ENCODE measurements at regions not wholly inside any gene's neighbourhood (a gene's known extent, or its start where the extent isn't known, plus 50 kb on each side); places are given as distances from the start of the nearest gene placed in this dataset.

DNA sequence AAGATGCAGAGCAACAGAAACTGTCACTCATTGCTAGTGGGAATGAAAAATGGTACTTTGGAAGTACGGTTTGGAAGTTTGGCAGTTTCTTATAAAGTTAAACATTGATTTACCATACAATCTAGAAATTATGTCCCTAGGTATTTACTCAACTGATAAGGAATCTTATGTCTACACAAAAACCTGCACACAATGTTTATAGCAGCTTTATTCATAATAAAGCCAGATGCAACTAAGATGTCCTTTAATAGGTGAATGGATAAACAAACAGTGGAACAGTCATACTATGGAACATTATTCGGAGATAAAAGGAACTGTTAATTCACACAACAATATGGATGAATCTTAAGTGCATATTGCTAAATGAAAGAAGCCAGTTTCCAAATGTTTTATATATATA lies 96.2 kb upstream of the SIRPA start:
- H3K27me3 ChIP-seq (replicated peaks in 1 of 2; ENCODE audit: control insufficient read depth in 2 of 2, insufficient read depth in 2 of 2, low read length in 1 of 2) = peaks cover 0 to 2% of the 10 kb centered on the region in 2 experiments; a peak in 2 of 4 replicates
- ATAC-seq = no peak
- SMC1A ChIA-PET (ENCODE audit: uncharacterized antibody, unreplicated experiment) = interaction anchor here (1.2 kb wide), 1 partner anchor 34 kb away, joined by 3 read pairs; no protein-coding TSS in a partner anchor
- BruUV-seq (replicated peaks) = no TSS peak
- intact Hi-C loops (cut with micrococcal nuclease; ENCODE audit: unreplicated experiment) (no loop called here), in situ Hi-C loops (cut with MboI) (no loop called here)
- RAD21 ChIA-PET (ENCODE audit: unreplicated experiment) = no interaction called here
- no peak overlapping the region for H2AFZ ChIP-seq (ENCODE audit: control insufficient read depth, low read depth, low read length)
- CTCF ChIA-PET = interaction anchor here (1.4 kb wide), 1 partner anchor 35 kb away, joined by 12 read pairs; no protein-coding TSS in a partner anchor
- no peaks in the 10 kb centered on the region for H3K9me3 ChIP-seq (replicated peaks; ENCODE audit: control insufficient read depth, insufficient read depth, low read length)
- no peaks in the 10 kb centered on the region for H4K20me1 ChIP-seq (ENCODE audit: control insufficient read depth, insufficient read depth)
- POLR2A ChIA-PET = no interaction called here
- H3K27ac ChIP-seq (ENCODE audit: control insufficient read depth, insufficient read depth) = no peak overlapping the region
- no peak for DNase-seq (ENCODE audit: low read depth, low spot score)
- H3K4me1 ChIP-seq (ENCODE audit: control insufficient read depth, insufficient read depth, low read length) = peaks cover 13% of the 10 kb centered on the region
- no peak for FAIRE-seq
- WGBS (ENCODE audit: insufficient coverage, insufficient replicate concordance, low lambda C conversion rate, missing lambda C conversion rate) = 58% methylated on average over 2 of the region's 2 CpGs
- H3K4me2 ChIP-seq (ENCODE audit: control insufficient read depth, insufficient read depth) = no peak overlapping the region
- H3K4me3 ChIP-seq = no peak overlapping the region
- no peak for TF ChIP-seq SRF (IDR thresholded peaks at IDR 0.05; ENCODE audit: low read depth in 2 of 2, low read length in 2 of 2)
- TF ChIP-seq TAF1 (IDR thresholded peaks at IDR 0.05; ENCODE audit: borderline replicate concordance, low read depth, low read length) = no peak
- no peak for TF ChIP-seq YY1 (IDR thresholded peaks at IDR 0.05; ENCODE audit: low read depth, low read length)
- no peak for TF ChIP-seq SUPT20H (IDR thresholded peaks at IDR 0.05; ENCODE audit: borderline replicate concordance, control insufficient read depth, low read depth, low read length)
- no peak for TF ChIP-seq ZNF622 (IDR thresholded peaks at IDR 0.05)
- no peak for TF ChIP-seq ZBTB33 (IDR thresholded peaks at IDR 0.05)
- no peak for TF ChIP-seq CREM (IDR thresholded peaks at IDR 0.05; ENCODE audit: low read depth)
- no peak for TF ChIP-seq SMC3 (IDR thresholded peaks at IDR 0.05; ENCODE audit: borderline replicate concordance, low read length)
- no peak for TF ChIP-seq NR2F1 (conservative IDR thresholded peaks at IDR 0.05)
- TF ChIP-seq NFXL1 (IDR thresholded peaks at IDR 0.05; ENCODE audit: borderline replicate concordance) = no peak
- TF ChIP-seq POLR2A (IDR thresholded peaks at IDR 0.05; ENCODE audit: low read depth, low read length) = no peak
- TF ChIP-seq ZBTB4 (CRISPR knock-in tag; IDR thresholded peaks at IDR 0.05) = no peak
- TF ChIP-seq, protein P1, sequence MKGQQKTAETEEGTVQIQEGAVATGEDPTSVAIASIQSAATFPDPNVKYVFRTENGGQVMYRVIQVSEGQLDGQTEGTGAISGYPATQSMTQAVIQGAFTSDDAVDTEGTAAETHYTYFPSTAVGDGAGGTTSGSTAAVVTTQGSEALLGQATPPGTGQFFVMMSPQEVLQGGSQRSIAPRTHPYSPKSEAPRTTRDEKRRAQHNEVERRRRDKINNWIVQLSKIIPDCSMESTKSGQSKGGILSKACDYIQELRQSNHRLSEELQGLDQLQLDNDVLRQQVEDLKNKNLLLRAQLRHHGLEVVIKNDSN (IDR thresholded peaks at IDR 0.05; ENCODE audit: borderline replicate concordance, extremely low read length, insufficient read depth, low read depth, low read length) = no peak
- no peak for TF ChIP-seq HDAC6 (IDR thresholded peaks at IDR 0.05; ENCODE audit: unreplicated experiment)
- no peak for TF ChIP-seq HDGF (IDR thresholded peaks at IDR 0.05)
- no peak for TF ChIP-seq CBX3 (IDR thresholded peaks at IDR 0.05; ENCODE audit: borderline replicate concordance, low read depth)
- TF ChIP-seq TCF7 (IDR thresholded peaks at IDR 0.05; ENCODE audit: borderline replicate concordance) = no peak
- TF ChIP-seq ATF3 (IDR thresholded peaks at IDR 0.05; ENCODE audit: borderline replicate concordance, extremely low read depth, low read depth, low read length) = no peak
- H3K36me3 ChIP-seq (ENCODE audit: control insufficient read depth in 2 of 2, insufficient read depth in 2 of 2, low read length in 1 of 2) = no peaks in the 10 kb centered on the region
- H3K9ac ChIP-seq (ENCODE audit: control insufficient read depth, insufficient read depth, low read length) = no peak overlapping the region
- H3K79me2 ChIP-seq (ENCODE audit: control insufficient read depth, insufficient read depth, low read length) = no peaks in the 10 kb centered on the region

Measured in GM12878 (cell line).